SK-N-SH (cell line): ENCODE measurements at regions not wholly inside any gene's neighbourhood (a gene's known extent, or its start where the extent isn't known, plus 50 kb on each side); places are given as distances from the start of the nearest gene placed in this dataset.
"Not testable (repeated sequence)": the region's sequence is repeated elsewhere in the genome, so short reads cannot be mapped to it uniquely, and the experiment has no call there.

Experiments
- CTCF ChIA-PET: fragments of 300-600, 350-600 bp; formaldehyde crosslinking; extraction: SDS; loops from one replicate; lab custom pipeline; 2021; lab: Yijun Ruan, JAX
- POLR2A ChIA-PET: fragments of 350-600 bp; sonication (Branson Sonifier 250); formaldehyde crosslinking; extraction: SDS; loops from one replicate; lab custom pipeline; 2020; ENCODE audit warnings: antibody characterized with exemption, inconsistent platforms; lab: Yijun Ruan, JAX
- DNase-seq: peaks from one replicate; pipeline ENCODE4 v3.0.0; 2012
- H2AFZ ChIP-seq: fragments of 200-600 bp; sonication (generic); 2 replicates; pipeline ENCODE4 v1.8.1; 2016; ENCODE audit warnings: antibody characterized with exemption, mild to moderate bottlenecking, low read depth
- H3F3A ChIP-seq: fragments of 200-600 bp; sonication (generic); replicated peaks from 2 replicates; pipeline ENCODE3; 2016; ENCODE audit warnings: antibody characterized with exemption, mild to moderate bottlenecking; ENCODE audit not compliant: insufficient read depth
- H3K27ac ChIP-seq, 2 experiments: fragments of 200-500 bp in 1 of 2; fragments of 200-600 bp in 1 of 2; sonication (Bioruptor generic) in 1 of 2; sonication (generic), shearing (Covaris generic) in 1 of 2; 2 replicates each; pipeline versions ENCODE4 v1.5.1 to v1.6.1; 2014 to 2016; ENCODE audit warnings: low read depth in 2 of 2, inconsistent platforms in 1 of 2, low read length in 1 of 2, mild to moderate bottlenecking in 1 of 2, mixed read lengths in 1 of 2
- H3K27me3 ChIP-seq: fragments of 200-600 bp; sonication (generic), shearing (Covaris generic); 2 replicates; pipeline ENCODE4 v1.6.1; 2016; ENCODE audit warnings: mixed run types; ENCODE audit not compliant: insufficient read depth
- H3K36me3 ChIP-seq, 2 experiments: fragments of 200-500 bp in 1 of 2; fragments of 200-600 bp in 1 of 2; sonication (Bioruptor generic) in 1 of 2; sonication (generic) in 1 of 2; replicated peaks in 1 of 2; 2 replicates each; pipeline versions ENCODE3 to v1.5.1; 2014 to 2016; ENCODE audit warnings: low read length in 1 of 2, mild to moderate bottlenecking in 1 of 2; ENCODE audit not compliant: insufficient read depth in 2 of 2, control insufficient read depth in 1 of 2
- H3K4me1 ChIP-seq, 2 experiments: fragments of 200-500 bp in 1 of 2; fragments of 200-600 bp in 1 of 2; sonication (Bioruptor generic) in 1 of 2; sonication (generic), shearing (Covaris generic) in 1 of 2; 2 replicates each; pipeline versions ENCODE4 v1.5.1 to v1.6.1; 2014 to 2016; ENCODE audit warnings: low read depth in 1 of 2, low read length in 1 of 2, mixed run types in 1 of 2; ENCODE audit not compliant: insufficient read depth in 2 of 2, control insufficient read depth in 1 of 2
- H3K4me2 ChIP-seq: fragments of 200-600 bp; sonication (generic), shearing (Covaris generic); 2 replicates; pipeline ENCODE4 v1.6.1; 2017; ENCODE audit warnings: mixed run types
- H3K4me3 ChIP-seq, 2 experiments: fragments of 200-500 bp in 1 of 2; fragments of 200-600 bp in 1 of 2; sonication (Bioruptor generic) in 1 of 2; sonication (generic), shearing (Covaris generic) in 1 of 2; 2 replicates each; pipeline versions ENCODE4 v1.5.1 to v1.8.1; 2014 to 2016; ENCODE audit warnings: low read depth in 2 of 2, inconsistent platforms in 1 of 2, low read length in 1 of 2, mild to moderate bottlenecking in 1 of 2, mixed read lengths in 1 of 2, moderate library complexity in 1 of 2
- H3K79me2 ChIP-seq: fragments of 200-600 bp; sonication (generic); 2 replicates; pipeline ENCODE4 v1.8.1; 2017; ENCODE audit warnings: mild to moderate bottlenecking; ENCODE audit not compliant: insufficient read depth
- H3K9ac ChIP-seq: fragments of 200-600 bp; sonication (generic); 2 replicates; pipeline ENCODE4 v1.6.1; 2017; ENCODE audit warnings: mixed run types
- H3K9me2 ChIP-seq: fragments of 200-600 bp; sonication (generic); 2 replicates; pipeline ENCODE4 v1.6.1; 2017; ENCODE audit warnings: mixed run types
- H3K9me3 ChIP-seq: fragments of 200-600 bp; sonication (generic); 2 replicates; pipeline ENCODE4 v1.6.1; 2017; ENCODE audit warnings: mixed run types, mild to moderate bottlenecking, moderate library complexity
- H4K20me1 ChIP-seq: fragments of 200-600 bp; sonication (generic); 2 replicates; pipeline ENCODE4 v1.6.1; 2017; ENCODE audit warnings: mild to moderate bottlenecking, mixed run types; ENCODE audit not compliant: insufficient read depth
- CHD2 ChIP-seq: fragments of 150-350 bp; IDR thresholded peaks from 2 replicates; pipeline ENCODE4 v1.6.1; 2018; ENCODE audit warnings: low read length; ENCODE audit not compliant: partially characterized antibody
- FOSL2 ChIP-seq: IDR thresholded peaks from 2 replicates; pipeline ENCODE4 v1.4.0; 2012; ENCODE audit warnings: low read depth, mild to moderate bottlenecking, moderate library complexity, borderline replicate concordance
- FOXJ3 ChIP-seq: sonication (generic); formaldehyde crosslinking; IDR thresholded peaks from 2 replicates; pipeline ENCODE4 v1.5.1; 2020; ENCODE audit warnings: mild to moderate bottlenecking, missing genetic modification reagents
- JUND ChIP-seq: IDR thresholded peaks from 2 replicates; pipeline ENCODE4 v1.4.0; 2012
- MXI1 ChIP-seq: IDR thresholded peaks from 2 replicates; pipeline ENCODE4 v1.6.1; 2012; ENCODE audit warnings: mild to moderate bottlenecking, low read depth, low read length, improper control_type of control experiment
- NRF1 ChIP-seq: IDR thresholded peaks from 2 replicates; pipeline ENCODE4 v1.6.1; 2012; ENCODE audit warnings: low read depth, mild to moderate bottlenecking, low read length
- RAD21 ChIP-seq: IDR thresholded peaks from 2 replicates; pipeline ENCODE4 v1.6.1; 2012; ENCODE audit warnings: mild to moderate bottlenecking, low read length
- TAF1 ChIP-seq: IDR thresholded peaks from 2 replicates; pipeline ENCODE4 v1.6.1; 2012; ENCODE audit warnings: low read depth, mild to moderate bottlenecking, low read length, moderate library complexity, borderline replicate concordance
- WGBS: methylation state at CpG from one replicate; pipeline ENCODE4 v1.1.6; 2017; ENCODE audit warnings: low lambda C conversion rate; 5-methylcytosine and 5-hydroxymethylcytosine counted together
- TF ChIP-seq, protein P1 (sequence below): fragments of 200-600 bp; sonication (generic); IDR thresholded peaks from 2 replicates; pipeline ENCODE4 v1.6.1; 2017; ENCODE audit warnings: antibody characterized with exemption, mild to moderate bottlenecking, moderate library complexity
- TF ChIP-seq, protein P2 (sequence below): fragments of 150-350 bp; IDR thresholded peaks from 2 replicates; pipeline ENCODE4 v1.6.1; 2016; ENCODE audit warnings: mild to moderate bottlenecking, low read depth, low read length
- TF ChIP-seq, protein P3 (sequence below): IDR thresholded peaks from 2 replicates; pipeline ENCODE4 v1.4.0; 2012; ENCODE audit warnings: low read depth
- TF ChIP-seq, protein P4 (sequence below): IDR thresholded peaks from 2 replicates; pipeline ENCODE4; 2012

DNA sequence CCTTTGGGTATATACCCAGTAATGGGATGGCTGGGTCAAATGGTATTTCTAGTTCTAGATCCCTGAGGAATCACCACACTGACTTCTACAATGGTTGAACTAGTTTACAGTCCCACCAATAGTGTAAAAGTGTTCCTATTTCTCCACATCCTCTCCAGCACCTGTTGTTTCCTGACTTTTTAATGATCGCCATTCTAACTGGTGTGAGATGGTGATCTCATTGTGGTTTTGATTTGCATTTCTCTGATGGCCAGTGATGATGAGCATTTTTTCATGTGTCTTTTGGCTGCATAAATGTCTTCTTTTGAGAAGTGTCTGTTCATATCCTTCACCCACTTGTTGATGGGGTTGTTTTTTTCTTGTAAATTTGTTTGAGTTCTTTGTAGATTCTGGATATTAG, 583.8 kb downstream of the TBC1D22A start:
- WGBS, result 100% methylated on average over 1 of the region's 1 CpG
- H3K4me2 ChIP-seq, H3F3A ChIP-seq, CTCF ChIA-PET, H3K9ac ChIP-seq, DNase-seq, H3K27me3 ChIP-seq, H3K79me2 ChIP-seq, H2AFZ ChIP-seq, H3K27ac ChIP-seq, H3K9me3 ChIP-seq, H3K9me2 ChIP-seq, H4K20me1 ChIP-seq, H3K36me3 ChIP-seq, H3K4me1 ChIP-seq, H3K4me3 ChIP-seq, POLR2A ChIA-PET: not testable (repeated sequence)

DNA sequence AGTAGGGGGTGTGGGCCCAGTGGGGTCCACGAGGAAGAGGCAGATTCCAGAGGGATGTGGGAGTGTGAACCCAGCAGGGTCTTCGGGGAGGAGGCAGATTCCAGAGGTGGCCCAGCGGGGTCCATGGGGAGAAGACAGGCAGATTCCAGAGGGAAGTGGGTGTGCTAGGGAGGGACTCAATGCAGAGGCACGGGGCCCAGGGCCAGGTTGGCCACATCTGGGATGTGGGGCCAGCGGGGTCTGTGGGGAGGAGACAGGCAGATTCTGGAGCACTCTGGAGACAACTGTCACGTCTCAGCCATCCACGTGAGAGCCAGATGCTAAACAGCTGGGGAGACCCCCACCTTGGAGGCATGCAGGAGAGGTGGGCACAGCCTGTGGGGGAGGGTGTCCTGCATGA, 582.6 kb downstream of the TBC1D22A start:
- H3K36me3 ChIP-seq, result no peaks in the 10 kb centered on the region
- no peak overlapping the region for H3K4me3 ChIP-seq
- H3K4me1 ChIP-seq, result no peaks in the 10 kb centered on the region
- no peaks in the 10 kb centered on the region for H3K27me3 ChIP-seq
- H3K27ac ChIP-seq, result no peak overlapping the region
- no peak for DNase-seq
- no peak overlapping the region for H3K4me2 ChIP-seq
- TF ChIP-seq NRF1 (no peak), CHD2 (no peak)
- TF ChIP-seq, protein P1, sequence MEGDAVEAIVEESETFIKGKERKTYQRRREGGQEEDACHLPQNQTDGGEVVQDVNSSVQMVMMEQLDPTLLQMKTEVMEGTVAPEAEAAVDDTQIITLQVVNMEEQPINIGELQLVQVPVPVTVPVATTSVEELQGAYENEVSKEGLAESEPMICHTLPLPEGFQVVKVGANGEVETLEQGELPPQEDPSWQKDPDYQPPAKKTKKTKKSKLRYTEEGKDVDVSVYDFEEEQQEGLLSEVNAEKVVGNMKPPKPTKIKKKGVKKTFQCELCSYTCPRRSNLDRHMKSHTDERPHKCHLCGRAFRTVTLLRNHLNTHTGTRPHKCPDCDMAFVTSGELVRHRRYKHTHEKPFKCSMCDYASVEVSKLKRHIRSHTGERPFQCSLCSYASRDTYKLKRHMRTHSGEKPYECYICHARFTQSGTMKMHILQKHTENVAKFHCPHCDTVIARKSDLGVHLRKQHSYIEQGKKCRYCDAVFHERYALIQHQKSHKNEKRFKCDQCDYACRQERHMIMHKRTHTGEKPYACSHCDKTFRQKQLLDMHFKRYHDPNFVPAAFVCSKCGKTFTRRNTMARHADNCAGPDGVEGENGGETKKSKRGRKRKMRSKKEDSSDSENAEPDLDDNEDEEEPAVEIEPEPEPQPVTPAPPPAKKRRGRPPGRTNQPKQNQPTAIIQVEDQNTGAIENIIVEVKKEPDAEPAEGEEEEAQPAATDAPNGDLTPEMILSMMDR, result no peak
- TF ChIP-seq, protein P2, sequence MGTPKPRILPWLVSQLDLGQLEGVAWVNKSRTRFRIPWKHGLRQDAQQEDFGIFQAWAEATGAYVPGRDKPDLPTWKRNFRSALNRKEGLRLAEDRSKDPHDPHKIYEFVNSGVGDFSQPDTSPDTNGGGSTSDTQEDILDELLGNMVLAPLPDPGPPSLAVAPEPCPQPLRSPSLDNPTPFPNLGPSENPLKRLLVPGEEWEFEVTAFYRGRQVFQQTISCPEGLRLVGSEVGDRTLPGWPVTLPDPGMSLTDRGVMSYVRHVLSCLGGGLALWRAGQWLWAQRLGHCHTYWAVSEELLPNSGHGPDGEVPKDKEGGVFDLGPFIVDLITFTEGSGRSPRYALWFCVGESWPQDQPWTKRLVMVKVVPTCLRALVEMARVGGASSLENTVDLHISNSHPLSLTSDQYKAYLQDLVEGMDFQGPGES, result no peak
- no peak overlapping the region for H2AFZ ChIP-seq
- WGBS, result 18% methylated on average over 6 of the region's 7 CpGs
- ChIA-PET CTCF (no interaction called here), POLR2A (no interaction called here)
- H4K20me1 ChIP-seq, result no peaks in the 10 kb centered on the region
- H3K9me3 ChIP-seq, result no peaks in the 10 kb centered on the region
- no peaks in the 10 kb centered on the region for H3K9me2 ChIP-seq
- H3K79me2 ChIP-seq, result no peaks in the 10 kb centered on the region
- H3K9ac ChIP-seq, result no peak overlapping the region
- no peaks in the 10 kb centered on the region for H3F3A ChIP-seq

DNA sequence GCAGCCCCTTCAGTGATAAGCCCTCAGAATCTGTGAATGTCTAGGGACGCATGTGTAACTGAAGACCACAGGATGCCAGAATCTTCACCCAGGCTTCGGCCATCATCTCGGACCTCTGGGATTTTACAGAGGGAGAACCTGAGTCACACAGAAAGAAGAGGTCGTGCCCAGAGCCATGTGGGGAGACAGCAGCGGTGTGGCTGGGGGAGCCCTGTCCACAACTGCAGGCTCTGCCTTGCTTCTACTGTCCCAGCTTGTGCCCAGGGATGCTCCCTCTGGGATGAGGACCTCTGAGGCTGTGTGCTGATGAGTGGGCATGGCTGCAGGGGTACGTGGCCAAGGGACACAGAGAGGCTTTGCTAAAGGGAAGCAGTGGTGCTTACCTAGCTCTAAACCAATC, 582.0 kb downstream of the TBC1D22A start:
- Histone ChIP-seq H3K36me3 (no peaks in the 10 kb centered on the region), H3K4me1 (no peaks in the 10 kb centered on the region), H3K9me3 (no peaks in the 10 kb centered on the region), H3K4me3 (no peak overlapping the region), H3K9ac (no peak overlapping the region), H3K4me2 (no peak overlapping the region), H3K9me2 (no peaks in the 10 kb centered on the region), H2AFZ (no peak overlapping the region), H3K27me3 (no peaks in the 10 kb centered on the region), H3F3A (no peaks in the 10 kb centered on the region), H3K79me2 (no peaks in the 10 kb centered on the region), H4K20me1 (no peaks in the 10 kb centered on the region), H3K27ac (no peak overlapping the region)
- DNase-seq, result no peak
- TF ChIP-seq, protein P3, sequence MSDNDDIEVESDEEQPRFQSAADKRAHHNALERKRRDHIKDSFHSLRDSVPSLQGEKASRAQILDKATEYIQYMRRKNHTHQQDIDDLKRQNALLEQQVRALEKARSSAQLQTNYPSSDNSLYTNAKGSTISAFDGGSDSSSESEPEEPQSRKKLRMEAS, result no peak
- TF ChIP-seq RAD21, result no peak
- no peak for TF ChIP-seq FOXJ3 (CRISPR knock-in tag)
- no peak for TF ChIP-seq TAF1
- TF ChIP-seq JUND, result no peak
- TF ChIP-seq FOSL2, result no peak
- TF ChIP-seq, protein P4, sequence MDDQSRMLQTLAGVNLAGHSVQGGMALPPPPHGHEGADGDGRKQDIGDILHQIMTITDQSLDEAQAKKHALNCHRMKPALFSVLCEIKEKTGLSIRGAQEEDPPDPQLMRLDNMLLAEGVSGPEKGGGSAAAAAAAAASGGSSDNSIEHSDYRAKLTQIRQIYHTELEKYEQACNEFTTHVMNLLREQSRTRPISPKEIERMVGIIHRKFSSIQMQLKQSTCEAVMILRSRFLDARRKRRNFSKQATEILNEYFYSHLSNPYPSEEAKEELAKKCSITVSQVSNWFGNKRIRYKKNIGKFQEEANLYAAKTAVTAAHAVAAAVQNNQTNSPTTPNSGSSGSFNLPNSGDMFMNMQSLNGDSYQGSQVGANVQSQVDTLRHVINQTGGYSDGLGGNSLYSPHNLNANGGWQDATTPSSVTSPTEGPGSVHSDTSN, result no peak
- no peak for TF ChIP-seq MXI1
- POLR2A ChIA-PET, result no interaction called here
- 28% methylated on average over 5 of the region's 6 CpGs for WGBS
- CTCF ChIA-PET, result no interaction called here
